BLaER1 (cell line): ENCODE measurements at regions not wholly inside any gene's neighbourhood (a gene's known extent, or its start where the extent isn't known, plus 50 kb on each side); places are given as distances from the start of the nearest gene placed in this dataset.

Source experiments
- H3K27ac ChIP-seq: shearing (Covaris generic); formaldehyde crosslinking; 2 replicates; pipeline ENCODE4 v1.8.1; 2022
- H3K27me3 ChIP-seq: shearing (Covaris generic); formaldehyde crosslinking; 2 replicates; pipeline ENCODE4 v1.8.1; 2022
- H3K36me3 ChIP-seq: shearing (Covaris generic); formaldehyde crosslinking; 2 replicates; pipeline ENCODE4 v1.8.1; 2022
- H3K4me1 ChIP-seq: shearing (Covaris generic); formaldehyde crosslinking; 2 replicates; pipeline ENCODE4 v1.8.1; 2022
- H3K4me2 ChIP-seq: shearing (Covaris generic); formaldehyde crosslinking; 2 replicates; pipeline ENCODE4 v1.8.1; 2022
- H3K4me3 ChIP-seq: shearing (Covaris generic); formaldehyde crosslinking; 2 replicates; pipeline ENCODE4 v1.8.1; 2022
- H3K9ac ChIP-seq: shearing (Covaris generic); formaldehyde crosslinking; 2 replicates; pipeline ENCODE4 v1.8.1; 2022
- H3K9me3 ChIP-seq: shearing (Covaris generic); formaldehyde crosslinking; 2 replicates; pipeline ENCODE4 v1.8.1; 2022
- H4K20me1 ChIP-seq: shearing (Covaris generic); formaldehyde crosslinking; 2 replicates; pipeline ENCODE4 v1.8.1; 2022
- Cebpa-rat ChIP-seq: shearing (Covaris generic); IDR thresholded peaks from 2 replicates; pipeline ENCODE4 v1.8.1; 2022

GRCh38 chr2:180368881-180369280, 361.8 kb upstream of the CWC22 start:
- H3K9me3 ChIP-seq = no peaks in the 10 kb centered on the region
- no peak overlapping the region for H3K4me2 ChIP-seq
- H3K9ac ChIP-seq = no peak overlapping the region
- no peak overlapping the region for H3K27ac ChIP-seq
- no peaks in the 10 kb centered on the region for H3K36me3 ChIP-seq
- no peaks in the 10 kb centered on the region for H4K20me1 ChIP-seq
- no peaks in the 10 kb centered on the region for H3K4me1 ChIP-seq
- no peak overlapping the region for H3K4me3 ChIP-seq
- no peaks in the 10 kb centered on the region for H3K27me3 ChIP-seq
- TF ChIP-seq Cebpa-rat = no peak

- H3K4me1 ChIP-seq = no peaks in the 10 kb centered on the region
- no peaks in the 10 kb centered on the region for H3K36me3 ChIP-seq
- H3K27ac ChIP-seq = no peak overlapping the region
- H3K4me3 ChIP-seq = no peak overlapping the region
- TF ChIP-seq Cebpa-rat = no peak
- no peaks in the 10 kb centered on the region for H4K20me1 ChIP-seq
- no peak overlapping the region for H3K9ac ChIP-seq
- H3K4me2 ChIP-seq = no peak overlapping the region
- no peaks in the 10 kb centered on the region for H3K27me3 ChIP-seq
- H3K9me3 ChIP-seq = no peaks in the 10 kb centered on the region
Measured at GRCh38 chr2:180367815-180368214, 360.7 kb upstream of the CWC22 start.

- no peaks in the 10 kb centered on the region for H3K9me3 ChIP-seq
- H3K27me3 ChIP-seq = no peaks in the 10 kb centered on the region
- no peak overlapping the region for H3K27ac ChIP-seq
- H3K36me3 ChIP-seq = no peaks in the 10 kb centered on the region
- H4K20me1 ChIP-seq = no peaks in the 10 kb centered on the region
- no peak overlapping the region for H3K9ac ChIP-seq
- no peak overlapping the region for H3K4me3 ChIP-seq
- H3K4me1 ChIP-seq = no peaks in the 10 kb centered on the region
- H3K4me2 ChIP-seq = no peak overlapping the region
- no peak for TF ChIP-seq Cebpa-rat
Measured at GRCh38 chr2:180366481-180366880, 359.4 kb upstream of the CWC22 start.

- H3K4me1 ChIP-seq = no peaks in the 10 kb centered on the region
- H3K27ac ChIP-seq = no peak overlapping the region
- H3K9me3 ChIP-seq = no peaks in the 10 kb centered on the region
- no peak overlapping the region for H3K4me2 ChIP-seq
- no peaks in the 10 kb centered on the region for H4K20me1 ChIP-seq
- H3K9ac ChIP-seq = no peak overlapping the region
- TF ChIP-seq Cebpa-rat = no peak
- no peaks in the 10 kb centered on the region for H3K27me3 ChIP-seq
- no peaks in the 10 kb centered on the region for H3K36me3 ChIP-seq
- H3K4me3 ChIP-seq = no peak overlapping the region
Measured at GRCh38 chr2:180364719-180365118, 357.6 kb upstream of the CWC22 start.

GRCh38 chr2:180360283-180360618, 353.2 kb upstream of the CWC22 start:
- Histone ChIP-seq H3K9ac (no peak overlapping the region), H3K4me2 (no peak overlapping the region)

GRCh38 chr2:180359522-180360282, 352.6 kb upstream of the CWC22 start:
- H3K9ac ChIP-seq = no peak overlapping the region
- no peaks in the 10 kb centered on the region for H3K9me3 ChIP-seq
- H4K20me1 ChIP-seq = no peaks in the 10 kb centered on the region
- H3K4me2 ChIP-seq = no peak overlapping the region
- no peaks in the 10 kb centered on the region for H3K4me1 ChIP-seq
- no peak overlapping the region for H3K27ac ChIP-seq
- no peak for TF ChIP-seq Cebpa-rat
- no peaks in the 10 kb centered on the region for H3K27me3 ChIP-seq
- H3K36me3 ChIP-seq = no peaks in the 10 kb centered on the region
- no peak overlapping the region for H3K4me3 ChIP-seq

More at GRCh38 chr2:180360283-180360618, 353.2 kb upstream of the CWC22 start:
- Histone ChIP-seq H4K20me1 (no peaks in the 10 kb centered on the region), H3K27me3 (no peaks in the 10 kb centered on the region), H3K36me3 (no peaks in the 10 kb centered on the region), H3K9me3 (no peaks in the 10 kb centered on the region), H3K4me3 (no peak overlapping the region), H3K27ac (no peak overlapping the region), H3K4me1 (no peaks in the 10 kb centered on the region)
- no peak for TF ChIP-seq Cebpa-rat

- H3K9ac ChIP-seq = no peak overlapping the region
- H3K9me3 ChIP-seq = no peaks in the 10 kb centered on the region
- H3K27me3 ChIP-seq = no peaks in the 10 kb centered on the region
- no peak for TF ChIP-seq Cebpa-rat
- no peaks in the 10 kb centered on the region for H4K20me1 ChIP-seq
- H3K27ac ChIP-seq = no peak overlapping the region
- H3K36me3 ChIP-seq = no peaks in the 10 kb centered on the region
- H3K4me1 ChIP-seq = no peaks in the 10 kb centered on the region
- no peak overlapping the region for H3K4me3 ChIP-seq
- no peak overlapping the region for H3K4me2 ChIP-seq
Measured at GRCh38 chr2:180358458-180358857, 351.4 kb upstream of the CWC22 start.

GRCh38 chr2:180356676-180357075, 349.6 kb upstream of the CWC22 start:
- Histone ChIP-seq H3K9ac (no peak overlapping the region), H3K36me3 (no peaks in the 10 kb centered on the region), H4K20me1 (no peaks in the 10 kb centered on the region), H3K27me3 (no peaks in the 10 kb centered on the region), H3K4me3 (no peak overlapping the region), H3K27ac (no peak overlapping the region), H3K4me1 (no peaks in the 10 kb centered on the region), H3K4me2 (no peak overlapping the region), H3K9me3 (no peaks in the 10 kb centered on the region)
- TF ChIP-seq Cebpa-rat = no peak

GRCh38 chr2:180352620-180353019, 345.5 kb upstream of the CWC22 start:
- H3K4me3 ChIP-seq = no peak overlapping the region

GRCh38 chr2:180349809-180350208, 342.7 kb upstream of the CWC22 start:
- Histone ChIP-seq H3K27me3 (no peaks in the 10 kb centered on the region), H3K4me3 (no peak overlapping the region), H4K20me1 (no peaks in the 10 kb centered on the region), H3K9ac (no peak overlapping the region), H3K9me3 (no peaks in the 10 kb centered on the region), H3K27ac (no peak overlapping the region), H3K4me2 (no peak overlapping the region), H3K4me1 (no peaks in the 10 kb centered on the region), H3K36me3 (no peaks in the 10 kb centered on the region)
- no peak for TF ChIP-seq Cebpa-rat

More at GRCh38 chr2:180352620-180353019, 345.5 kb upstream of the CWC22 start:
- H4K20me1 ChIP-seq = no peaks in the 10 kb centered on the region
- H3K9ac ChIP-seq = no peak overlapping the region
- H3K27ac ChIP-seq = no peak overlapping the region
- no peaks in the 10 kb centered on the region for H3K36me3 ChIP-seq
- H3K27me3 ChIP-seq = no peaks in the 10 kb centered on the region
- H3K4me1 ChIP-seq = no peaks in the 10 kb centered on the region
- no peaks in the 10 kb centered on the region for H3K9me3 ChIP-seq
- TF ChIP-seq Cebpa-rat = no peak
- no peak overlapping the region for H3K4me2 ChIP-seq
